ENCODE measurements at regions not wholly inside any gene's neighbourhood (a gene's known extent, or its start where the extent isn't known, plus 50 kb on each side); places are given as distances from the start of the nearest gene placed in this dataset.

GRCh38 chr2:118557791-118558190, 289.7 kb downstream of the EN1 start:
- Histone ChIP-seq H3K36me3 (no peaks in the 10 kb centered on the region), H3K27me3 (no peaks in the 10 kb centered on the region), H3K4me1 (no peaks in the 10 kb centered on the region), H3K27ac (no peak overlapping the region), H3K9me3 (no peaks in the 10 kb centered on the region), H3K4me3 (no peak overlapping the region)
- intact Hi-C loops (cut with DNase I): no loop called here
- TF ChIP-seq POLR2A (IDR thresholded peaks at IDR 0.05) (no peak), CTCF (IDR thresholded peaks at IDR 0.05) (no peak)
- no peak for DNase-seq
- WGBS, 2 donors: 76 to 79% methylated on average over 9 of the region's 9 CpGs

- Histone ChIP-seq H3K27ac (no peak overlapping the region), H3K36me3 (no peaks in the 10 kb centered on the region), H3K4me1 (no peaks in the 10 kb centered on the region), H3K4me3 (no peak overlapping the region), H3K27me3 (no peaks in the 10 kb centered on the region), H3K9me3 (no peaks in the 10 kb centered on the region)
- 78 to 93% methylated on average over 4 to 5 of the region's 5 CpGs for WGBS, 2 donors
- intact Hi-C loops (cut with DNase I): no loop called here
- no peak for DNase-seq
- TF ChIP-seq CTCF (IDR thresholded peaks at IDR 0.05): no peak
- TF ChIP-seq POLR2A (IDR thresholded peaks at IDR 0.05): no peak
Measured at GRCh38 chr2:118557016-118557415, 290.4 kb downstream of the EN1 start.

- Histone ChIP-seq H3K27ac (no peak overlapping the region), H3K9me3 (no peaks in the 10 kb centered on the region), H3K4me3 (no peak overlapping the region), H3K27me3 (no peaks in the 10 kb centered on the region), H3K4me1 (no peaks in the 10 kb centered on the region), H3K36me3 (no peaks in the 10 kb centered on the region)
- 86 to 87% methylated on average over 4 of the region's 4 CpGs for WGBS, 2 donors
- intact Hi-C loops (cut with DNase I): no loop called here
- DNase-seq: no peak
- TF ChIP-seq POLR2A (IDR thresholded peaks at IDR 0.05): no peak
- TF ChIP-seq CTCF (IDR thresholded peaks at IDR 0.05): no peak
Measured at GRCh38 chr2:118554616-118555015, 292.8 kb downstream of the EN1 start.

GRCh38 chr2:118549503-118549902, 297.9 kb downstream of the EN1 start:
- intact Hi-C loops (cut with DNase I): no loop called here
- TF ChIP-seq CTCF (IDR thresholded peaks at IDR 0.05) (no peak), POLR2A (IDR thresholded peaks at IDR 0.05) (no peak)
- no peak overlapping the region for H3K4me3 ChIP-seq
- WGBS, 2 donors: 29 to 36% methylated on average over 1 of the region's 1 CpG
- H3K36me3 ChIP-seq: no peaks in the 10 kb centered on the region
- H3K27ac ChIP-seq: no peak overlapping the region
- no peaks in the 10 kb centered on the region for H3K4me1 ChIP-seq
- DNase-seq: no peak
- H3K9me3 ChIP-seq: no peaks in the 10 kb centered on the region
- H3K27me3 ChIP-seq: no peaks in the 10 kb centered on the region

- no peak overlapping the region for H3K27ac ChIP-seq
Measured at GRCh38 chr2:118548880-118549488, 298.5 kb downstream of the EN1 start.

More at GRCh38 chr2:118548880-118549488, 298.5 kb downstream of the EN1 start:
- H3K36me3 ChIP-seq: no peaks in the 10 kb centered on the region
- no peak for DNase-seq
- no peaks in the 10 kb centered on the region for H3K27me3 ChIP-seq
- 47 to 56% methylated on average over 8 of the region's 8 CpGs for WGBS, 2 donors
- intact Hi-C loops (cut with DNase I): no loop called here
- no peak overlapping the region for H3K4me3 ChIP-seq
- H3K4me1 ChIP-seq: no peaks in the 10 kb centered on the region
- H3K9me3 ChIP-seq: no peaks in the 10 kb centered on the region
- no peak for TF ChIP-seq CTCF (IDR thresholded peaks at IDR 0.05)
- TF ChIP-seq POLR2A (IDR thresholded peaks at IDR 0.05): no peak

All from esophagus squamous epithelium (tissue), 5 donors.